GM12878 (cell line): ENCODE measurements at regions not wholly inside any gene's neighbourhood (a gene's known extent, or its start where the extent isn't known, plus 50 kb on each side); places are given as distances from the start of the nearest gene placed in this dataset.

ENCODE experiments used
- ATAC-seq: fragments of 200-7000 bp; cut with Tn5 transposase; 3 replicates; pipeline ENCODE4 v1.9.1; 2020; ENCODE audit warnings: mild to moderate bottlenecking, moderate library complexity
- BruUV-seq: library from RNA; stranded (reverse); fragments of 400-500 nt; replicated peaks from 2 replicates; lab custom pipeline; 2021; lab: Mats Ljungman, UMichigan
- CTCF ChIA-PET: fragments of 300-600 bp; sonication (Branson Sonifier 250); formaldehyde crosslinking; extraction: SDS; loops from one replicate; lab custom pipeline; 2021; ENCODE audit warnings: inconsistent platforms; lab: Yijun Ruan, JAX
- POLR2A ChIA-PET: fragments of 350-600 bp; formaldehyde crosslinking; extraction: SDS; loops from one replicate; lab custom pipeline; 2021; ENCODE audit warnings: inconsistent platforms; lab: Charles Lee
- RAD21 ChIA-PET: fragments of 300-600 bp; sonication (Branson Sonifier 250); formaldehyde crosslinking; loops from one replicate; lab custom pipeline; 2023; ENCODE audit warnings: antibody characterized with exemption; ENCODE audit not compliant: unreplicated experiment; lab: Charles Lee
- SMC1A ChIA-PET: fragments of 300-600 bp; sonication (Branson Sonifier 250); formaldehyde crosslinking; loops from one replicate; lab custom pipeline; 2023; ENCODE audit not compliant: unreplicated experiment, uncharacterized antibody; lab: Charles Lee
- DNase-seq: peaks from one replicate; pipeline ENCODE4 v3.0.0-alpha.2; 2011; ENCODE audit warnings: low read depth, low spot score
- FAIRE-seq: peaks from 3 replicates; lab custom pipeline; 2011; peaks lifted over from hg19 to GRCh38; lab: Jason Lieb, UNC
- H2AFZ ChIP-seq: 2 replicates; pipeline ENCODE4 v1.6.0; 2011; ENCODE audit warnings: low read depth, low read length, control low read depth; ENCODE audit not compliant: control insufficient read depth
- H3K27ac ChIP-seq: 2 replicates; pipeline ENCODE4 v1.5.1; 2011; ENCODE audit warnings: control low read depth; ENCODE audit not compliant: control insufficient read depth, insufficient read depth
- H3K27me3 ChIP-seq, 2 experiments: replicated peaks in 1 of 2; 2 replicates each; pipeline versions ENCODE4 v1.6.0 to v1.6.1; 2011; ENCODE audit warnings: low read length in 1 of 2; ENCODE audit not compliant: control insufficient read depth in 2 of 2, insufficient read depth in 2 of 2
- H3K36me3 ChIP-seq, 2 experiments: 2 replicates each; pipeline ENCODE4 v1.5.1; 2011; ENCODE audit warnings: low read length in 1 of 2; ENCODE audit not compliant: control insufficient read depth in 2 of 2, insufficient read depth in 2 of 2
- H3K4me1 ChIP-seq: 2 replicates; pipeline ENCODE4 v1.6.1; 2011; ENCODE audit warnings: mild to moderate bottlenecking, low read length, moderate library complexity, mixed read lengths; ENCODE audit not compliant: control insufficient read depth, insufficient read depth
- H3K4me2 ChIP-seq: 2 replicates; pipeline ENCODE4 v1.6.0; 2011; ENCODE audit warnings: control low read depth; ENCODE audit not compliant: control insufficient read depth, insufficient read depth
- H3K4me3 ChIP-seq: fragments of 200-600 bp; sonication (generic); 2 replicates; pipeline ENCODE4 v1.5.1; 2016
- H3K79me2 ChIP-seq: 2 replicates; pipeline ENCODE4 v1.6.0; 2011; ENCODE audit warnings: low read length; ENCODE audit not compliant: control insufficient read depth, insufficient read depth
- H3K9ac ChIP-seq: 2 replicates; pipeline ENCODE4 v1.8.0; 2011; ENCODE audit warnings: low read length, control low read depth, mixed read lengths; ENCODE audit not compliant: control insufficient read depth, insufficient read depth
- H3K9me3 ChIP-seq: replicated peaks from 3 replicates; pipeline ENCODE4 v1.5.1; 2011; ENCODE audit warnings: mild to moderate bottlenecking, low read length; ENCODE audit not compliant: control insufficient read depth, insufficient read depth
- H4K20me1 ChIP-seq: 2 replicates; pipeline ENCODE4 v1.6.0; 2011; ENCODE audit not compliant: control insufficient read depth, insufficient read depth
- BCL11A ChIP-seq: IDR thresholded peaks from 2 replicates; pipeline ENCODE4 v1.6.1; 2011; ENCODE audit warnings: low read depth, low read length
- BMI1 ChIP-seq: fragments of 450-650 bp; IDR thresholded peaks from 2 replicates; pipeline ENCODE4 v1.6.1; 2016; ENCODE audit warnings: mild to moderate bottlenecking, moderate library complexity, borderline replicate concordance
- CHD4 ChIP-seq: fragments of 200-600 bp; sonication (generic); IDR thresholded peaks from 2 replicates; pipeline ENCODE4 v1.6.1; 2016; ENCODE audit warnings: mild to moderate bottlenecking
- GABPA ChIP-seq: IDR thresholded peaks from 2 replicates; pipeline ENCODE4 v1.6.1; 2014; ENCODE audit warnings: antibody characterized with exemption, low read depth, mild to moderate bottlenecking, inconsistent platforms
- JUNB ChIP-seq: IDR thresholded peaks from 2 replicates; pipeline ENCODE4 v1.6.1; 2016; ENCODE audit warnings: antibody characterized with exemption, mild to moderate bottlenecking
- JUND ChIP-seq: IDR thresholded peaks from 2 replicates; pipeline ENCODE4 v1.6.1; 2012; ENCODE audit warnings: low read depth, mild to moderate bottlenecking, low read length, improper control_type of control experiment, moderate library complexity
- KLF5 ChIP-seq: fragments of 450-650 bp; IDR thresholded peaks from 2 replicates; pipeline ENCODE4 v1.6.1; 2014; ENCODE audit warnings: mild to moderate bottlenecking; ENCODE audit not compliant: partially characterized antibody
- RAD51 ChIP-seq: fragments of 450-650 bp; IDR thresholded peaks from 2 replicates; pipeline ENCODE4 v1.6.1; 2016; ENCODE audit warnings: moderate library complexity, mild to moderate bottlenecking, inconsistent platforms
- SMAD1 ChIP-seq: fragments of 450-650 bp; IDR thresholded peaks from 2 replicates; pipeline ENCODE4 v1.6.1; 2018; ENCODE audit warnings: mild to moderate bottlenecking, low read depth; ENCODE audit not compliant: partially characterized antibody
- SP1 ChIP-seq: IDR thresholded peaks from one replicate; pipeline ENCODE4 v1.6.1; 2011; ENCODE audit warnings: low read depth, low read length
- WGBS: methylation state at CpG from one replicate; pipeline ENCODE4 v1.1.6; 2016; ENCODE audit warnings: low lambda C conversion rate; ENCODE audit not compliant: insufficient replicate concordance, insufficient coverage; ENCODE audit errors: missing lambda C conversion rate; 5-methylcytosine and 5-hydroxymethylcytosine counted together
- in situ Hi-C: fragments of 300-500 bp; cut with MboI; formaldehyde crosslinking; loops from 9 replicates; pipeline ENCODE4 v1.14.3; 2018; ENCODE audit warnings: mixed read lengths
- intact Hi-C: fragments of 100-400 bp; cut with micrococcal nuclease; formaldehyde crosslinking; loops from one replicate; pipeline ENCODE4 v1.14.2; 2022; ENCODE audit not compliant: unreplicated experiment
- TF ChIP-seq, protein P1 (sequence below): IDR thresholded peaks from 2 replicates; pipeline ENCODE4 v1.6.1; 2012; ENCODE audit warnings: improper control_type of control experiment, low read depth, low read length; ENCODE audit not compliant: insufficient replicate concordance
- TF ChIP-seq, protein P2 (sequence below): IDR thresholded peaks from 2 replicates; pipeline ENCODE4 v1.6.1; 2011; ENCODE audit warnings: mild to moderate bottlenecking, low read depth, low read length, moderate library complexity; ENCODE audit not compliant: insufficient replicate concordance
- TF ChIP-seq, protein P3 (sequence below): IDR thresholded peaks from 2 replicates; pipeline ENCODE4 v1.6.1; 2012; ENCODE audit warnings: low read depth, low read length, improper control_type of control experiment
- TF ChIP-seq, protein P4 (sequence below): IDR thresholded peaks from 2 replicates; pipeline ENCODE4 v1.6.1; 2012; ENCODE audit warnings: low read depth, low read length, improper control_type of control experiment

DNA sequence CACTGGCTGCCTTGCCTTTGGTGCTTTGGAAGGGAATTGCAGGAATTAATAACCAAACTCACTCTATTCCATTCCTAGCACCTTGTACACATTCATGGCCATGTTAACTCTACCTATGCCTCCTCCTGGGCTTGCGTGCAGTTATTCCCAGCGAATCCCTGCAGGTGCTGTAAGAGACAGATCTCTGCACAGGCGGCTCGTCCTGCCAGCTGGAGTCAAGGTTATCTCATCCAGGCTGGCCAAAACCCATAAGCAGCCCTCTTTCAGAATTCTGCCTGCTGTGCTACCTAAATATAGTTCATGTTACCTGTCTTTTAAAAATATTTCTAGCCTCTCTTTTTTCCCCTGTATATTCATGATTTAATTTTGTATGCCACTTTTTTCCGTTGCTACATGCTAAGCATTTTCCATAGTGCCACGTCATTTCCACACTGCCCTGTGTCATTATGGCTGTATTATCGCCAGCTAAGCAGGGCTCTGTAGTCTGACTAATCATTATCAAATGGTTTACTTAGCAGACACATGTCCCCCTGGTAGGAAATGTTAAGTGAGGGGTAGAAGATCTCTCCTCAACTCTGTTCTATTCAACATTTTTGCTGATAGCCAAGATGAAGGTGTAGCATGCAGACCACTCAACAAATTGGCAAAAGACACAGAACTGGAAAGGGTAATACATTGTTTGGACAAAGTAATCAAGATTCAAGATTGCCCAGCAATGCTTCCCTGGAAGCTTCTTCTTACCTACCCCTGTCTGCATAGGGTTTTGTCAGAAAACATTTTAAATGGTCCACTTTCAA is 79.7 kb upstream of the TAF1B start:
- peaks cover 15% of the 10 kb centered on the region for H3K4me1 ChIP-seq
- in situ Hi-C loops = no loop called here
- no peak overlapping the region for H3K9ac ChIP-seq
- ATAC-seq (no peak), FAIRE-seq (peak; percentile 47), DNase-seq (no peak)
- CTCF ChIA-PET = no interaction called here
- BruUV-seq = no TSS peak
- H3K9me3 ChIP-seq = no peaks in the 10 kb centered on the region
- SMC1A ChIA-PET = no interaction called here
- POLR2A ChIA-PET = interaction anchor here (0.6 kb wide), 1 partner anchor 367 kb away, joined by 3 read pairs; no protein-coding TSS in a partner anchor
- H3K36me3 ChIP-seq = no peaks in the 10 kb centered on the region
- 91% methylated on average over 7 of the region's 7 CpGs for WGBS
- no peak overlapping the region for H3K27ac ChIP-seq
- RAD21 ChIA-PET = interaction anchor here (0.9 kb wide), 1 partner anchor 35 kb away, joined by 3 read pairs; no protein-coding TSS in a partner anchor
- H3K79me2 ChIP-seq = no peaks in the 10 kb centered on the region
- no peaks in the 10 kb centered on the region for H4K20me1 ChIP-seq
- no peak overlapping the region for H2AFZ ChIP-seq
- H3K4me2 ChIP-seq = no peak overlapping the region
- intact Hi-C loops = no loop called here
- no peak overlapping the region for H3K4me3 ChIP-seq
- peaks cover 1 to 3% of the 10 kb centered on the region in 2 experiments; a peak in 2 of 4 replicates for H3K27me3 ChIP-seq
- TF ChIP-seq, protein P1, sequence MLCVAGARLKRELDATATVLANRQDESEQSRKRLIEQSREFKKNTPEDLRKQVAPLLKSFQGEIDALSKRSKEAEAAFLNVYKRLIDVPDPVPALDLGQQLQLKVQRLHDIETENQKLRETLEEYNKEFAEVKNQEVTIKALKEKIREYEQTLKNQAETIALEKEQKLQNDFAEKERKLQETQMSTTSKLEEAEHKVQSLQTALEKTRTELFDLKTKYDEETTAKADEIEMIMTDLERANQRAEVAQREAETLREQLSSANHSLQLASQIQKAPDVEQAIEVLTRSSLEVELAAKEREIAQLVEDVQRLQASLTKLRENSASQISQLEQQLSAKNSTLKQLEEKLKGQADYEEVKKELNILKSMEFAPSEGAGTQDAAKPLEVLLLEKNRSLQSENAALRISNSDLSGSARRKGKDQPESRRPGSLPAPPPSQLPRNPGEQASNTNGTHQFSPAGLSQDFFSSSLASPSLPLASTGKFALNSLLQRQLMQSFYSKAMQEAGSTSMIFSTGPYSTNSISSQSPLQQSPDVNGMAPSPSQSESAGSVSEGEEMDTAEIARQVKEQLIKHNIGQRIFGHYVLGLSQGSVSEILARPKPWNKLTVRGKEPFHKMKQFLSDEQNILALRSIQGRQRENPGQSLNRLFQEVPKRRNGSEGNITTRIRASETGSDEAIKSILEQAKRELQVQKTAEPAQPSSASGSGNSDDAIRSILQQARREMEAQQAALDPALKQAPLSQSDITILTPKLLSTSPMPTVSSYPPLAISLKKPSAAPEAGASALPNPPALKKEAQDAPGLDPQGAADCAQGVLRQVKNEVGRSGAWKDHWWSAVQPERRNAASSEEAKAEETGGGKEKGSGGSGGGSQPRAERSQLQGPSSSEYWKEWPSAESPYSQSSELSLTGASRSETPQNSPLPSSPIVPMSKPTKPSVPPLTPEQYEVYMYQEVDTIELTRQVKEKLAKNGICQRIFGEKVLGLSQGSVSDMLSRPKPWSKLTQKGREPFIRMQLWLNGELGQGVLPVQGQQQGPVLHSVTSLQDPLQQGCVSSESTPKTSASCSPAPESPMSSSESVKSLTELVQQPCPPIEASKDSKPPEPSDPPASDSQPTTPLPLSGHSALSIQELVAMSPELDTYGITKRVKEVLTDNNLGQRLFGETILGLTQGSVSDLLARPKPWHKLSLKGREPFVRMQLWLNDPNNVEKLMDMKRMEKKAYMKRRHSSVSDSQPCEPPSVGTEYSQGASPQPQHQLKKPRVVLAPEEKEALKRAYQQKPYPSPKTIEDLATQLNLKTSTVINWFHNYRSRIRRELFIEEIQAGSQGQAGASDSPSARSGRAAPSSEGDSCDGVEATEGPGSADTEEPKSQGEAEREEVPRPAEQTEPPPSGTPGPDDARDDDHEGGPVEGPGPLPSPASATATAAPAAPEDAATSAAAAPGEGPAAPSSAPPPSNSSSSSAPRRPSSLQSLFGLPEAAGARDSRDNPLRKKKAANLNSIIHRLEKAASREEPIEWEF = no peak
- TF ChIP-seq, protein P2, sequence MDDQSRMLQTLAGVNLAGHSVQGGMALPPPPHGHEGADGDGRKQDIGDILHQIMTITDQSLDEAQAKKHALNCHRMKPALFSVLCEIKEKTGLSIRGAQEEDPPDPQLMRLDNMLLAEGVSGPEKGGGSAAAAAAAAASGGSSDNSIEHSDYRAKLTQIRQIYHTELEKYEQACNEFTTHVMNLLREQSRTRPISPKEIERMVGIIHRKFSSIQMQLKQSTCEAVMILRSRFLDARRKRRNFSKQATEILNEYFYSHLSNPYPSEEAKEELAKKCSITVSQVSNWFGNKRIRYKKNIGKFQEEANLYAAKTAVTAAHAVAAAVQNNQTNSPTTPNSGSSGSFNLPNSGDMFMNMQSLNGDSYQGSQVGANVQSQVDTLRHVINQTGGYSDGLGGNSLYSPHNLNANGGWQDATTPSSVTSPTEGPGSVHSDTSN = no peak
- TF ChIP-seq BMI1 (no peak), JUNB (peak; percentile 24; the same call in 1 of the 2 replicates), SP1 (no peak), GABPA (no peak), SMAD1 (no peak), RAD51 (no peak), BCL11A (no peak), KLF5 (no peak), JUND (no peak), CHD4 (no peak)
- TF ChIP-seq, protein P3, sequence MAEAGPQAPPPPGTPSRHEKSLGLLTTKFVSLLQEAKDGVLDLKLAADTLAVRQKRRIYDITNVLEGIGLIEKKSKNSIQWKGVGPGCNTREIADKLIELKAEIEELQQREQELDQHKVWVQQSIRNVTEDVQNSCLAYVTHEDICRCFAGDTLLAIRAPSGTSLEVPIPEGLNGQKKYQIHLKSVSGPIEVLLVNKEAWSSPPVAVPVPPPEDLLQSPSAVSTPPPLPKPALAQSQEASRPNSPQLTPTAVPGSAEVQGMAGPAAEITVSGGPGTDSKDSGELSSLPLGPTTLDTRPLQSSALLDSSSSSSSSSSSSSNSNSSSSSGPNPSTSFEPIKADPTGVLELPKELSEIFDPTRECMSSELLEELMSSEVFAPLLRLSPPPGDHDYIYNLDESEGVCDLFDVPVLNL = no peak
- TF ChIP-seq, protein P4, sequence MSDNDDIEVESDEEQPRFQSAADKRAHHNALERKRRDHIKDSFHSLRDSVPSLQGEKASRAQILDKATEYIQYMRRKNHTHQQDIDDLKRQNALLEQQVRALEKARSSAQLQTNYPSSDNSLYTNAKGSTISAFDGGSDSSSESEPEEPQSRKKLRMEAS = no peak
